Retinal pigment epithelial cell (primary cell): ENCODE measurements at regions not wholly inside any gene's neighbourhood (a gene's known extent, or its start where the extent isn't known, plus 50 kb on each side); places are given as distances from the start of the nearest gene placed in this dataset.

Source experiments
- DNase-seq: peaks from one replicate; pipeline ENCODE4 v3.0.0-alpha.2; 2010; ENCODE audit warnings: low read depth
- H3K4me3 ChIP-seq: 2 replicates; pipeline ENCODE4 v1.5.1; 2011; ENCODE audit warnings: mild to moderate bottlenecking, low read length, control low read depth, moderate library complexity
- CTCF ChIP-seq: conservative IDR thresholded peaks from 2 replicates; pipeline ENCODE4 v1.5.1; 2011; ENCODE audit warnings: low read depth, low read length, control low read depth, inconsistent platforms

- TF ChIP-seq CTCF: no peak
- no peak overlapping the region for H3K4me3 ChIP-seq
- no peak for DNase-seq
These were observed 1326.6 kb downstream of the TBC1D22A start for GRCh38 chr22:48088926-48089536.

GRCh38 chr22:48088251-48088650 lies 1325.8 kb downstream of the TBC1D22A start:
- TF ChIP-seq CTCF: no peak

GRCh38 chr22:48085901-48086645 lies 1323.6 kb downstream of the TBC1D22A start:
- H3K4me3 ChIP-seq: no peak overlapping the region
- no peak for DNase-seq
- TF ChIP-seq CTCF: no peak

More at GRCh38 chr22:48088251-48088650, 1325.8 kb downstream of the TBC1D22A start:
- DNase-seq: no peak
- H3K4me3 ChIP-seq: no peak overlapping the region

GRCh38 chr22:48084729-48085050 lies 1322.2 kb downstream of the TBC1D22A start:
- no peak for TF ChIP-seq CTCF
- H3K4me3 ChIP-seq: no peak overlapping the region
- DNase-seq: no peak

- no peak overlapping the region for H3K4me3 ChIP-seq
- no peak for TF ChIP-seq CTCF
- no peak for DNase-seq
These were observed 1321.7 kb downstream of the TBC1D22A start for GRCh38 chr22:48084041-48084728.

GRCh38 chr22:48083502-48083901 lies 1321.1 kb downstream of the TBC1D22A start:
- DNase-seq: no peak
- no peak overlapping the region for H3K4me3 ChIP-seq
- no peak for TF ChIP-seq CTCF
